K562 (cell line): ENCODE measurements at regions not wholly inside any gene's neighbourhood (a gene's known extent, or its start where the extent isn't known, plus 50 kb on each side); places are given as distances from the start of the nearest gene placed in this dataset.

ENCODE experiments used
- ATAC-seq: fragments of 200-7000 bp; cut with Tn5 transposase; 3 replicates; pipeline ENCODE4 v1.9.1; 2020; ENCODE audit warnings: moderate library complexity
- BruUV-seq: library from RNA; stranded (reverse); fragments of 400-500 nt; replicated peaks from 2 replicates; lab custom pipeline; 2021; lab: Mats Ljungman, UMichigan
- CTCF ChIA-PET: fragments of 300-600 bp; formaldehyde crosslinking; extraction: SDS; loops from one replicate; lab custom pipeline; 2021; ENCODE audit warnings: low intra/inter-chr PET ratio; lab: Yijun Ruan, JAX
- POLR2A ChIA-PET: fragments of 300-600, 350-650 bp; sonication (Branson Sonifier 250); formaldehyde crosslinking; extraction: SDS; loops from one replicate; lab custom pipeline; 2021; ENCODE audit warnings: antibody characterized with exemption, inconsistent platforms; lab: Yijun Ruan, JAX
- DNase-seq, 4 experiments: peaks; one replicate each; pipeline versions ENCODE4 v3.0.0 to v3.0.0-alpha.2; 2011 to 2018; ENCODE audit warnings: low spot score in 3 of 4, mixed read lengths in 3 of 4; ENCODE audit errors: extremely low read depth in 1 of 4
- FAIRE-seq: peaks from 2 replicates; lab custom pipeline; 2011; peaks lifted over from hg19 to GRCh38; lab: Jason Lieb, UNC
- H2AFZ ChIP-seq: 2 replicates; pipeline ENCODE4 v1.6.0; 2011; ENCODE audit warnings: low read depth, low read length, control low read depth, inconsistent platforms
- H3K27ac ChIP-seq: fragments of 200-600 bp; 3 replicates; pipeline ENCODE4 v1.8.0; 2011; ENCODE audit warnings: low read depth, mild to moderate bottlenecking, control low read depth, inconsistent platforms, low read length, moderate library complexity, mixed read lengths; ENCODE audit errors: extremely low read depth
- H3K27me3 ChIP-seq, 2 experiments: fragments of 300-600 bp in 1 of 2; 2 replicates in 1 of 2; 3 replicates in 1 of 2; pipeline versions ENCODE4 v1.6.0 to v1.8.0; 2011; ENCODE audit warnings: inconsistent platforms in 2 of 2, low read length in 2 of 2, mild to moderate bottlenecking in 1 of 2, mixed read lengths in 1 of 2, moderate library complexity in 1 of 2; ENCODE audit not compliant: control insufficient read depth in 2 of 2, insufficient read depth in 2 of 2
- H3K36me3 ChIP-seq: fragments of 300-600 bp; 3 replicates; pipeline ENCODE4 v1.8.0; 2011; ENCODE audit warnings: mild to moderate bottlenecking, low read length, inconsistent platforms; ENCODE audit not compliant: control insufficient read depth, insufficient read depth
- H3K4me1 ChIP-seq, 2 experiments: fragments of 200-600 bp in 1 of 2; replicated peaks in 1 of 2; 2 replicates in 1 of 2; 3 replicates in 1 of 2; pipeline versions ENCODE4 v1.5.1 to v1.8.0; 2011; ENCODE audit warnings: inconsistent platforms in 2 of 2, low read length in 2 of 2, mild to moderate bottlenecking in 1 of 2, mixed read lengths in 1 of 2, moderate library complexity in 1 of 2; ENCODE audit not compliant: control insufficient read depth in 2 of 2, insufficient read depth in 2 of 2
- H3K4me2 ChIP-seq: 2 replicates; pipeline ENCODE4 v1.6.1; 2011; ENCODE audit warnings: low read length, control low read depth, inconsistent platforms, mixed read lengths; ENCODE audit not compliant: insufficient read depth
- H3K4me3 ChIP-seq: fragments of 200-600 bp; sonication (generic), shearing (Covaris generic); 2 replicates; pipeline ENCODE4 v1.5.1; 2016; ENCODE audit warnings: control low read depth, inconsistent platforms
- H3K79me2 ChIP-seq: fragments of 200-600 bp; 3 replicates; pipeline ENCODE4 v1.8.0; 2011; ENCODE audit warnings: low read length, inconsistent platforms; ENCODE audit not compliant: control insufficient read depth, insufficient read depth
- H3K9ac ChIP-seq, 2 experiments: 2 replicates each; pipeline versions ENCODE4 v1.6.0 to v1.6.1; 2011; ENCODE audit warnings: low read depth in 2 of 2, low read length in 2 of 2, control low read depth in 1 of 2, inconsistent platforms in 1 of 2, mild to moderate bottlenecking in 1 of 2, mixed read lengths in 1 of 2; ENCODE audit not compliant: insufficient read depth in 1 of 2
- H3K9me1 ChIP-seq: one replicate; pipeline ENCODE4 v1.6.0; 2011; ENCODE audit warnings: inconsistent platforms, mild to moderate bottlenecking, low read length, moderate library complexity; ENCODE audit not compliant: control insufficient read depth, insufficient read depth
- H3K9me3 ChIP-seq: replicated peaks from 2 replicates; pipeline ENCODE4 v1.5.1; 2011; ENCODE audit warnings: low read depth, low read length, inconsistent platforms; ENCODE audit not compliant: control insufficient read depth, insufficient read depth
- H4K20me1 ChIP-seq: replicated peaks from 2 replicates; pipeline ENCODE4 v1.6.1; 2011; ENCODE audit warnings: low read length, inconsistent platforms, mixed read lengths; ENCODE audit not compliant: control insufficient read depth, insufficient read depth
- BRF2 ChIP-seq: IDR thresholded peaks from 3 replicates; pipeline ENCODE4 v1.6.1; 2011; ENCODE audit warnings: borderline replicate concordance, mild to moderate bottlenecking; ENCODE audit not compliant: insufficient read length, insufficient read depth
- E2F8 ChIP-seq: fragments of 450-650 bp; IDR thresholded peaks from 2 replicates; pipeline ENCODE4 v1.7.1; 2018; ENCODE audit warnings: mild to moderate bottlenecking, low read depth; ENCODE audit not compliant: partially characterized antibody
- EZH2 ChIP-seq: IDR thresholded peaks from 2 replicates; pipeline ENCODE4 v1.6.1; 2012; ENCODE audit warnings: low read depth, mild to moderate bottlenecking, inconsistent platforms, low read length, borderline replicate concordance
- FOXM1 ChIP-seq, 2 experiments: fragments of 450-650 bp in 1 of 2; sonication (generic) in 1 of 2; formaldehyde crosslinking in 1 of 2; IDR thresholded peaks; 2 replicates each; pipeline versions ENCODE4 v1.6.1 to v1.9.0; 2017 to 2022; ENCODE audit warnings: low read depth in 2 of 2, mild to moderate bottlenecking in 2 of 2, missing genetic modification reagents in 1 of 2, moderate library complexity in 1 of 2
- HMGN3 ChIP-seq: IDR thresholded peaks from 2 replicates; pipeline ENCODE4 v1.6.1; 2011; ENCODE audit warnings: borderline replicate concordance, low read depth, mild to moderate bottlenecking, mixed read lengths, low read length; ENCODE audit not compliant: insufficient read length; ENCODE audit errors: extremely low read depth
- JUND ChIP-seq, 2 experiments: IDR thresholded peaks; 2 replicates in 1 of 2; 3 replicates in 1 of 2; pipeline ENCODE4 v1.6.1; 2011; ENCODE audit warnings: borderline replicate concordance in 2 of 2, low read depth in 2 of 2, low read length in 2 of 2, improper control_type of control experiment in 1 of 2, missing biosample characterization in 1 of 2, missing genetic modification characterization in 1 of 2, missing genetic modification reagents in 1 of 2
- NFXL1 ChIP-seq: fragments of 450-650 bp; formaldehyde crosslinking; IDR thresholded peaks from 2 replicates; pipeline ENCODE4 v1.4.0; 2021; ENCODE audit warnings: mild to moderate bottlenecking
- PKNOX1 ChIP-seq: fragments of 450-650 bp; IDR thresholded peaks from 2 replicates; pipeline ENCODE4 v1.6.1; 2016
- RBM25 ChIP-seq: fragments of 200-400 bp; formaldehyde crosslinking; IDR thresholded peaks from 2 replicates; pipeline ENCODE4 v1.6.1; 2018; ENCODE audit warnings: low read length, low read depth, moderate library complexity; ENCODE audit not compliant: severe bottlenecking
- RUNX1 ChIP-seq: sonication (generic); IDR thresholded peaks from 2 replicates; pipeline ENCODE4 v1.6.1; 2016; ENCODE audit warnings: antibody characterized with exemption, low read depth
- ZFP30 ChIP-seq: fragments of 250-450 bp; sonication (Bioruptor Pico); IDR thresholded peaks from 2 replicates; pipeline ENCODE4 v1.8.0; 2022; ENCODE audit warnings: moderate library complexity, mild to moderate bottlenecking, inconsistent platforms, borderline replicate concordance
- in situ Hi-C: fragments of 300-500 bp; cut with MboI; formaldehyde crosslinking; loops from 4 replicates; pipeline ENCODE4 v1.15.0; 2018; ENCODE audit warnings: inconsistent platforms, mixed read lengths
- intact Hi-C: fragments of 100-400 bp; cut with micrococcal nuclease; formaldehyde crosslinking; loops from 2 replicates; pipeline ENCODE4 v1.14.2; 2022

- TF ChIP-seq ZFP30, result no peak
- no peak for TF ChIP-seq EZH2
- no peak for TF ChIP-seq E2F8
- no peak for TF ChIP-seq PKNOX1
- no peak for TF ChIP-seq FOXM1 (IDR thresholded peaks at IDR 0.05; ENCODE audit: low read depth)
- TF ChIP-seq FOXM1 (CRISPR knock-in tag; IDR thresholded peaks at IDR 0.05; ENCODE audit: low read depth), result no peak
- no peak for TF ChIP-seq JUND (IDR thresholded peaks at IDR 0.05; ENCODE audit: borderline replicate concordance, low read depth, low read length)
- TF ChIP-seq JUND (tag; IDR thresholded peaks at IDR 0.05; ENCODE audit: borderline replicate concordance, low read depth, low read length), result no peak
Measured at GRCh38 chr14:51573607-51574006, 78.1 kb upstream of the FRMD6 start (continued).

GRCh38 chr14:51574009-51574408 is 77.7 kb upstream of the FRMD6 start:
- ChIA-PET CTCF (no interaction called here), POLR2A (no interaction called here)
- H4K20me1 ChIP-seq, result no peaks in the 10 kb centered on the region
- H3K9me3 ChIP-seq, result no peaks in the 10 kb centered on the region
- no peaks in the 10 kb centered on the region for H3K9me1 ChIP-seq
- no peaks in the 10 kb centered on the region; a peak in 1 of 5 replicates for H3K27me3 ChIP-seq
- no peak overlapping the region for H3K4me3 ChIP-seq
- no peaks in the 10 kb centered on the region for H3K79me2 ChIP-seq
- in situ Hi-C loops (no loop called here), intact Hi-C loops (no loop called here)
- H3K27ac ChIP-seq, result no peak overlapping the region
- FAIRE-seq (no peak), ATAC-seq (no peak), DNase-seq (no peak)
- no peak overlapping the region for H2AFZ ChIP-seq
- no peak overlapping the region for H3K4me2 ChIP-seq
- no peaks in the 10 kb centered on the region for H3K36me3 ChIP-seq
- BruUV-seq, result no TSS peak
- H3K9ac ChIP-seq, result no peak overlapping the region
- H3K4me1 ChIP-seq, result no peaks in the 10 kb centered on the region
- TF ChIP-seq RBM25 (no peak), BRF2 (no peak), HMGN3 (no peak), RUNX1 (no peak), NFXL1 (CRISPR knock-in tag) (no peak)
